DOHH2 (cell line): ENCODE measurements at regions not wholly inside any gene's neighbourhood (a gene's known extent, or its start where the extent isn't known, plus 50 kb on each side); places are given as distances from the start of the nearest gene placed in this dataset.

Experiments used
- H3F3A ChIP-seq: fragments of 200-600 bp; sonication (generic), shearing (Covaris generic); 2 replicates; pipeline ENCODE4 v1.6.0; 2016; ENCODE audit warnings: antibody characterized with exemption, mild to moderate bottlenecking; ENCODE audit not compliant: control insufficient read depth, insufficient read depth
- H3K27ac ChIP-seq: fragments of 200-600 bp; sonication (generic); 2 replicates; pipeline ENCODE4 v1.5.1; 2014; ENCODE audit warnings: low read depth, mild to moderate bottlenecking, low read length, moderate library complexity
- H3K27me3 ChIP-seq: fragments of 200-600 bp; sonication (generic); 2 replicates; pipeline ENCODE4 v1.6.1; 2014; ENCODE audit warnings: mild to moderate bottlenecking, low read length, mixed read lengths; ENCODE audit not compliant: control insufficient read depth
- H3K36me3 ChIP-seq: fragments of 200-600 bp; sonication (generic); 2 replicates; pipeline ENCODE4 v1.6.1; 2014; ENCODE audit warnings: mild to moderate bottlenecking, low read length, moderate library complexity, mixed read lengths; ENCODE audit not compliant: control insufficient read depth
- H3K4me1 ChIP-seq: fragments of 200-600 bp; sonication (generic); 2 replicates; pipeline ENCODE4 v1.6.1; 2014; ENCODE audit warnings: mild to moderate bottlenecking, low read length, mixed read lengths; ENCODE audit not compliant: control insufficient read depth
- H3K4me2 ChIP-seq: fragments of 200-600 bp; sonication (generic); 2 replicates; pipeline ENCODE4 v1.6.0; 2014; ENCODE audit warnings: mild to moderate bottlenecking, low read length, moderate library complexity
- H3K4me3 ChIP-seq: fragments of 200-600 bp; sonication (generic); 2 replicates; pipeline ENCODE4 v1.5.1; 2014; ENCODE audit warnings: mild to moderate bottlenecking, low read length, mixed read lengths
- H3K79me2 ChIP-seq: fragments of 200-600 bp; sonication (generic); 2 replicates; pipeline ENCODE4 v1.6.1; 2014; ENCODE audit warnings: mild to moderate bottlenecking, low read length, mixed read lengths; ENCODE audit not compliant: control insufficient read depth
- H3K9me2 ChIP-seq: fragments of 200-600 bp; sonication (generic); replicated peaks from 2 replicates; pipeline ENCODE4 v1.6.1; 2014; ENCODE audit warnings: mild to moderate bottlenecking, low read length, mixed read lengths; ENCODE audit not compliant: control insufficient read depth
- H3K9me3 ChIP-seq: fragments of 200-600 bp; sonication (generic); 2 replicates; pipeline ENCODE4 v1.6.1; 2014; ENCODE audit warnings: antibody characterized with exemption, low read length, mixed read lengths; ENCODE audit not compliant: control insufficient read depth, insufficient read depth
- H4K20me1 ChIP-seq: fragments of 200-600 bp; sonication (generic); 2 replicates; pipeline ENCODE4 v1.6.0; 2014; ENCODE audit warnings: low read depth, mild to moderate bottlenecking, antibody characterized with exemption, low read length, moderate library complexity; ENCODE audit not compliant: control insufficient read depth, insufficient read depth
- CTCF ChIP-seq: fragments of 200-600 bp; sonication (generic); IDR thresholded peaks from one replicate; pipeline ENCODE4 v1.5.1; 2014; ENCODE audit warnings: antibody characterized with exemption, mild to moderate bottlenecking, low read depth, low read length; ENCODE audit not compliant: poor library complexity, severe bottlenecking
- EZH2phosphoT487 ChIP-seq: fragments of 200-600 bp; sonication (generic); IDR thresholded peaks from 2 replicates; pipeline ENCODE4 v1.6.1; 2017; ENCODE audit warnings: borderline replicate concordance, mild to moderate bottlenecking, antibody characterized with exemption, low read length, moderate library complexity, mixed read lengths

- Histone ChIP-seq H3K27ac (no peak overlapping the region), H3K79me2 (no peaks in the 10 kb centered on the region), H3K4me1 (no peaks in the 10 kb centered on the region), H3K9me3 (no peaks in the 10 kb centered on the region), H3K4me2 (no peak overlapping the region), H4K20me1 (no peaks in the 10 kb centered on the region), H3K27me3 (no peaks in the 10 kb centered on the region), H3K9me2 (no peaks in the 10 kb centered on the region), H3K4me3 (no peak overlapping the region), H3K36me3 (no peaks in the 10 kb centered on the region), H3F3A (no peaks in the 10 kb centered on the region)
- TF ChIP-seq EZH2phosphoT487 (no peak), CTCF (no peak)
Observed at GRCh38 chr10:85545874-85546273, 820.7 kb downstream of the GRID1 start.

DNA sequence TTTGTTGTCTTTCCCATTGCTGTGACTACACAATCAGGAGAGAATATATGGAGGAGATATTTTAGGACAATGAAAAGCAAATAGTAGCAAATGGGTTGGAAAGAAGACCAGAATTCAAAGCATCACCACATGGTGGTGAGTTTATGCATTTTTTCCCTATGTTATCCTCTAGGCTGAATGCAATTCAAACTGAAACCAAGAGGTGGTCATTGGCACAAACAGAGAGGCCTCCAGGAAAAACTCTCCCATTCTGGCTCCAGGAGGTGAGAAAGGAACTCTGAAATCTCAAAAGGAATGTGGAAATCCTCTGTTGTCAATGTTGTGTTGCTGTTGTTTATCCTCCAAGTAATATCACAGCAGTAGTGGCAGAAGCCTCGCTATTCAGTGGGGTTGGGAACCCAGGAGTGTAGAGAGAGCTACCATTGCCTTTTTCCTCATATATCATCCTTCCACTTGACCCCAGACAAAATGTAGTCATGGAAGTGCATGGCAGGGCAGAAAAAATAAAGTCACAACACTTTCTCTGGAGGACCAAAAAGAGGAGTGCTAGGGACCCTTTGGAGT is 819.1 kb downstream of the GRID1 start:
- H3K27me3 ChIP-seq: no peaks in the 10 kb centered on the region
- no peak overlapping the region for H3K4me2 ChIP-seq
- no peak overlapping the region for H3K27ac ChIP-seq
- no peaks in the 10 kb centered on the region for H3F3A ChIP-seq
- no peaks in the 10 kb centered on the region for H3K4me1 ChIP-seq
- H3K9me3 ChIP-seq: no peaks in the 10 kb centered on the region
- no peaks in the 10 kb centered on the region for H3K9me2 ChIP-seq
- no peaks in the 10 kb centered on the region for H4K20me1 ChIP-seq
- H3K36me3 ChIP-seq: no peaks in the 10 kb centered on the region
- no peak for TF ChIP-seq CTCF
- no peak for TF ChIP-seq EZH2phosphoT487
- no peaks in the 10 kb centered on the region for H3K79me2 ChIP-seq
- H3K4me3 ChIP-seq: no peak overlapping the region

DNA sequence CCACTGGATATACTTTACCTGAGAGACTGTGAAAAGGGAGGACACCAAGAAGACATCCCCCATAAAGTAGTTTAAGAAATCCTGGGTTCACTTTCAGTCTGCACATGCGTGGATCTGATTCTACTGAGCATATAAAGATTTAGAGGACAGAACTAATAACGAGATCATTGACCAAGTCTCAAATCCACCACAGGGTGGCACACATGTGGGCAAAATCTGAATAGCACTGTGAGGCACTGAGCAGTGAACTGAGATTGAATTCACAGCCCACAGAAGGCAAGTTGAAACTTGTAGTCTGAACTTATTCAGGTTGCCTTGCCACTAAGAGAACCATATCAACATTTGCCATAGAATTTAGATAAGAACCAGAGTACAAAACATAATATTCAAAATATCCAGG is 818.6 kb downstream of the GRID1 start:
- H4K20me1 ChIP-seq: no peaks in the 10 kb centered on the region
- no peaks in the 10 kb centered on the region for H3K9me3 ChIP-seq
- no peaks in the 10 kb centered on the region for H3K4me1 ChIP-seq
- no peaks in the 10 kb centered on the region for H3K27me3 ChIP-seq
- no peak overlapping the region for H3K27ac ChIP-seq
- no peaks in the 10 kb centered on the region for H3K36me3 ChIP-seq
- no peak overlapping the region for H3K4me2 ChIP-seq
- no peak overlapping the region for H3K4me3 ChIP-seq
- H3K9me2 ChIP-seq: no peaks in the 10 kb centered on the region
- H3F3A ChIP-seq: no peaks in the 10 kb centered on the region
- H3K79me2 ChIP-seq: no peaks in the 10 kb centered on the region
- TF ChIP-seq EZH2phosphoT487 (no peak), CTCF (peak; percentile 57)
